GM21515 (cell line): ENCODE measurements at regions not wholly inside any gene's neighbourhood (a gene's known extent, or its start where the extent isn't known, plus 50 kb on each side); places are given as distances from the start of the nearest gene placed in this dataset.
A peak's percentile ranks its signal among the peaks of the same experiment; 100 is the strongest.

Source experiments
- ATAC-seq: cut with Tn5 transposase; IDR thresholded peaks from one replicate; pipeline ENCODE4 v1.9.1; 2021; ENCODE audit not compliant: unreplicated experiment

DNA sequence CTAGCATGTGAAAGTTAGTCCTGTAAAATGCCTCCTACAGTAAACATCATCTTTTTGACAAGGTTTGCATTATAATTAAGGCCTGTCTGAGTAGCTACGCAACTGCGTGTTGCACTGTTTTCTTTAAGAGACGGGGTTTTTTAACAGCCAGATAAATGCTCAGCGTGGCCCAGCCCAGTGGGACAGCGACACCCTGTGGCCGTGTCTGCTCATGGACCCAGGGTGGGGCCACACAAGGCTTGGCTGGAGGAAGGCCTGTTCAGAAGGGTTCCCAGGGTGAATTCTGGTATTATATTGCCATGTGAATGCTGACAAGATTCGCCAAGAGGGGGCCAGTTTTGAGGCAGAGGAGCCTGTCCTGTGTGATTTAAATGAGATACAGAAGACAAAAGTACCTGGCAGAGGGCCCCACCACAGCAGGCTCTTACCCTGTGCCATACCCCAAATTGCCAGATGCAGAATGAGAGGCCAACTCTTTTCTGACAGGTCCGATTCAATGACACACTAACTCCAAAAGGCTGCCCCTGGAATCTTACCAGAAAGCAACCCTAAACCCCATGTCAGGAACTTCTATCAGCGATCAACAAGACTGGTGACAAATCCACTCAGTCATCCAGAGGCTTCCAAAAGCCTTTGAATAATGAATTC is 65.9 kb upstream of the IRX6 start:
- ATAC-seq: peak; percentile 58

DNA sequence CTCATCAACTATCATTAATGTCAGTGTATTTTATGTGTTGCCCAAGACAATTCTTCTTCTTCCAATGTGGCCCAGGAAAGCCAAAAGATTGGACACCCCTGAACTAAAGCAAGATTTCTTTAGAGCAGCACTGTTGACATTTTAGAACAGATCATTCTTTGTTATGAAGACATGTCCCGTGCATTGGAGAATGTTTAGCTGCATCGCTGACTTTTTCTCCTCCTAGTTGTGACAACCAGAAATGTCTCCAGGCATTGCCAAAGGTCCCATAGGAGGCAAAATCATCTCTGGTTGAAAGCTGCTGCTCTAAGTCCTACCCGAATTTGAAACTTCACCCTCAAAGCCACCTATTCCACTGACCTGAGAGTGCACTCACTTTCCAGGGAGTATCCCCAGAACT is 62.7 kb upstream of the IRX6 start:
- ATAC-seq: no peak

DNA sequence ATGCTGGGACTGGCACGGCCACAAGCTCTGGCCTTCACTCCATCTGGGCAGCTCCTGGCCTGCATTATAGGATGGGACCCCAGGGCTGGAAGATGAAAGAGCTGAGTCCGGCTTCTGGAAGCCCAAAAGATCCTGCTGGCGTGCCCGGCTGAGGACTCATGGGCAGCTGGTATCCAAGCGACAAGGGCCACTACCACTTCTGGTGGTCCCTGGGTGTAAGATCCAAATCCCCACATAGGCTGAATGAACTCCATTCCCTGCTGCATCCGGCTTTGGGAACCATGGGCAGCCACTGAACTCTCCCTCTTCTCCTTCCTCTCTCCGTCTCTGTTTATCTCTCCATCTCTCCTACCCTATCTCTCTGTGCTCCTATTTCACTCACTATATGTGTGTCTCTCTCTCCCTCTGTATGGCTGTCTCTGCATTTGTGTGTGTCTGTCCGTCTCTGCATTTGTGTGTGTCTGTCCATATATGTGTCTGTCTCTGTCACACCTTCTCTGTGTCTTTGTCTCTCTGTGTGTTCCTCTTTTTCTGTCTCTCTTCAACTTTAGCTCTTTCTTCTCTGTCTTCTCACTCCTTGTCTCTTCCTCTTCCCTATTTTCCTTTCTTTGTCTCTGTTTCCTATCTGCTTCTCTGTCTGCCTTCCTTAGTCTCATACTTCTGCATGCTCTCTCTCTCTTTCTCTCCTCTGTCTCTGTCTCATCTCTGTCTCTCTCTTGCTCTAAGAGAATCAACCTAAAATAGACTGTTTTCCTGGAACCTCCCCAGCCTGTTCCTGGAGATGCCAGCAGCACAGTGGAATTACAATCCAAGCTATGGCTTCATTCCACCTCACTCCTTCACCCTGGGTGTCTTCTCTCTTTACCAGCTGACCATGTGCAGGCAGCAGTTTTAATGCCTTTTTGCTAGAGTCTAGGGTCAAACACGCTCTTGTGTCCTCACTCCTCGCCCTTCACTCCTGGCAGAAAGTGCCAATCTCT is 60.4 kb upstream of the IRX6 start:
- ATAC-seq: no peak

DNA sequence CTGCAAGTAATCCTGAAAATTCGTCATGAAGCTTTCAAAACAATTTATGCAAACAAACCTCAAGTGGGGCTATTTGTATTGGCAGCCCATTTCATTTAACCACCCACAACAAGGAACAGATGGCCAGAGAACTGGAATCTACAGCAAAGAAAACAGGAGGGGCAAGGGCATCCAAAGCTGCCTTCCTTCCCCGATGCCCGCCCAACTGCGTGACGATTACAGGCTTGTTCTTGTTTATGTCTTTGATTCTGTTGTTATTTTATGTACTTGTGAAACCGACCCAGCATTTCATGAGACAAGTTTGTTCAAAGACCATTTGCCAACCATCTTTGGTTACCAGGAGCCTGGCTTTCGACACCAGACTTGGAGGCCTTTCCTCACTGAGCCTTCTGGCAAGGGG is 59.1 kb upstream of the IRX6 start:
- ATAC-seq: no peak

DNA sequence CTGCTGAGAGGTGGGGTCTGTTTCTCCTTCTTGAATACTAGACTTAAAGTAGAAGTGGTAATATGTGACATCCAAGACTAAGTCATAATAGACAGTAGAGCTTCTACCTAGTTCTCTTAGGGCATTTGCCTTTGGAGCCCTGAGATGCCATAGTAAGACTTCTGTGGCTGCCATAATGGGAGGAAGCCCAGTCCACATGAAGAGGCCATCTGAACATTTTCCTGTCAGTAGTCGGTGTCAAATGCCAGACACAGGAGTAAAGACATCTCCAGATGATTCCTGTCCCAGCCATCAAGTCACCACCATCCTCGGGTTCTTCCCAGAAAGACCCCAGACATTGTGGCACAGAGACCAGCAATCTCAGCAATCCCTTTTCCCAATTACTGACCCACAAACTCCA is 58.1 kb upstream of the IRX6 start:
- ATAC-seq: no peak

DNA sequence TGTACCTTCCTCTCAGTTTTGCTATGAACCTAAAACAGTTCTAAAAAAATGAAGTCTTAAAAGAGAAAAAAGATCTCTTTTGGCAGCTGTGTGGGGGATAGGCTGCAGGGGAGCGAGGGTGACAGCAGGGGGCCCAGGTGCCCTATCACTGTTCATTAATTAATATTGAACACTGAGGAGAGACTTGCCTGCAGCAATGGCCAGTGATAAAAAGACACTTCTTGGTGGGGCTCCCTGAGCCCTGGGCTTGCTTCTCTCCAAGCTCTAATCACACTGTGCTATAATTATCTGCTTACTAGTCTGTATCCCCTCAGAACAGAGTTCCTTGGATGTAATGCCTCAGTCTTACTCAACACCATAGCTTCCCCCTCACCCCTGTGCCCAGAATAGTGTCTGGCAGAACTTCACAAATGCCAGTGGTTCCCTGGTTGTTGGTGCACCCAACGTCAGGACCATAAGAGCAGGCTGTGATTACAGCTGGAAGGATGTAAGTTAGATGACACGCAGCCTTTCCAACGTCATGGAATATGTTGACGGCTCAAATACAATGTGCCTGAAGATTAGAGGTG is 52.0 kb upstream of the IRX6 start:
- no peak for ATAC-seq

DNA sequence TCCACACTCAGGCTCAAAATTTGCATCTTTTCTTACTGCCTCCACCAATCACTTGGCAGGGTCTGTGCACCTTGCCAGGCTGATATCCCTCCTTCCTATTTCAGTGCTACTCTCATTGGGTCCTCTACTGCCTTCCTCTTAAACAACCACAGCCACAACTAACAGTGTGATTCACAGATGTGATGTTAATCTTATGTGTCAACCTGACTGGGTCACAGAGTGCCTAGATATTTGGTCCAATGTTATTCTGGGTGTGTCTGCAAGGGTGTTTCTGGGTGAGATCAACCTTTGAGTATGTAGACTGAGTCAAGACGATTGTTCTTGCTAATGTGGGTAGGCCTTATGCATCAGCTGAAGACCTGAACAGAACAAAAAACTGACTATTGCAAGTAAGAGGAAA is 51.3 kb upstream of the IRX6 start:
- ATAC-seq: no peak

DNA sequence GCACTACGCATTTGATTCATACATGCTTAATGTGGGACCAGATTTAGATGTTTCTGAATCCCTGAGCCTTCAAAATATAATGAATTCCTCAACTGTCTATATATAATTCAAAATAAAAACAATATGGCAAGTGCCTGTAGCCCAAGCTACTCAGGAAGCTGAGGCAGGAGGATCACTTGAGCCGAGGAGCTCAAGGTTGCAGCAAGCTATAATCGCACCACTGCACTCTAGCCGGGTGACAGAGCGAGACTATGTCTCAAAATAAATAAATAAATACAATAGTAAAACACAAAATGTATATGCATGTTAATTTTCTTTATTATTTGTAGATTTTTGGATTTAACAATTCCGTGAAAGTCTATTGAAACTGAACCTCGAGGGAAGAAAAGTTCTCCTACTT is 50.6 kb upstream of the IRX6 start:
- no peak for ATAC-seq

DNA sequence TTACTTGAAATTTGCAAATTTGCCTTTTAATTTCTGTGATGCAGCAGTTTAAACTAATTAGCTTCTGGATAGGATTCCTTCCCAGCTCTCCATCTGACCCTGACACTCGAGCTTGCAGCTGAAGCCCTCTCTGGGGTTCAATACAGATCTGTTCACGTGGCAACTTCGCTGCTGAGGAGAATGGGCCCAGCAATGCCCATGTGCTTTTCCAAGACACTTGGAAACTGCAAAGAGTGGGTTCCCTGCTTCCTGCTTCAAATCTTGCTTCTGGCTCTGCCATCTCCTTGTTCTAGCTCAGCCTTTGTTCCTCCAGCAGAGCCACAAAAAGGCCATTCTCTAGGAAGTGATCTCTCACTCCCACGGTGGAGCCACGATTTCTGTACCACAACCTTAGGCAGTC is 50.0 kb upstream of the IRX6 start:
- no peak for ATAC-seq
